Adipocyte (in vitro differentiated cells): ENCODE measurements at regions not wholly inside any gene's neighbourhood (a gene's known extent, or its start where the extent isn't known, plus 50 kb on each side); places are given as distances from the start of the nearest gene placed in this dataset.
"Not testable (repeated sequence)": the region's sequence is repeated elsewhere in the genome, so short reads cannot be mapped to it uniquely, and the experiment has no call there.

Experiments used
- DNase-seq: peaks from one replicate; pipeline ENCODE4 v3.0.0-alpha.2; 2015; ENCODE audit warnings: low read depth
- H3K27me3 ChIP-seq: replicated peaks from 2 replicates; pipeline ENCODE4 v1.7.0; 2013; ENCODE audit warnings: mild to moderate bottlenecking, low read length, moderate library complexity; ENCODE audit not compliant: control insufficient read depth, insufficient read depth
- H3K36me3 ChIP-seq: 2 replicates; pipeline ENCODE4 v1.7.0; 2013; ENCODE audit warnings: low read length, mild to moderate bottlenecking, moderate library complexity; ENCODE audit not compliant: control insufficient read depth, insufficient read depth, severe bottlenecking
- H3K4me1 ChIP-seq: 2 replicates; pipeline ENCODE4 v1.7.0; 2013; ENCODE audit warnings: mild to moderate bottlenecking, low read length, moderate library complexity; ENCODE audit not compliant: control insufficient read depth, insufficient read depth
- H3K4me3 ChIP-seq: 2 replicates; pipeline ENCODE4 v1.7.0; 2013; ENCODE audit warnings: mild to moderate bottlenecking, low read length, moderate library complexity
- H3K9ac ChIP-seq: 2 replicates; pipeline ENCODE4 v1.7.0; 2013; ENCODE audit warnings: mild to moderate bottlenecking, low read length, moderate library complexity
- H3K9me3 ChIP-seq: 2 replicates; pipeline ENCODE4 v1.7.0; 2013; ENCODE audit warnings: mild to moderate bottlenecking, low read length, moderate library complexity; ENCODE audit not compliant: control insufficient read depth

DNA sequence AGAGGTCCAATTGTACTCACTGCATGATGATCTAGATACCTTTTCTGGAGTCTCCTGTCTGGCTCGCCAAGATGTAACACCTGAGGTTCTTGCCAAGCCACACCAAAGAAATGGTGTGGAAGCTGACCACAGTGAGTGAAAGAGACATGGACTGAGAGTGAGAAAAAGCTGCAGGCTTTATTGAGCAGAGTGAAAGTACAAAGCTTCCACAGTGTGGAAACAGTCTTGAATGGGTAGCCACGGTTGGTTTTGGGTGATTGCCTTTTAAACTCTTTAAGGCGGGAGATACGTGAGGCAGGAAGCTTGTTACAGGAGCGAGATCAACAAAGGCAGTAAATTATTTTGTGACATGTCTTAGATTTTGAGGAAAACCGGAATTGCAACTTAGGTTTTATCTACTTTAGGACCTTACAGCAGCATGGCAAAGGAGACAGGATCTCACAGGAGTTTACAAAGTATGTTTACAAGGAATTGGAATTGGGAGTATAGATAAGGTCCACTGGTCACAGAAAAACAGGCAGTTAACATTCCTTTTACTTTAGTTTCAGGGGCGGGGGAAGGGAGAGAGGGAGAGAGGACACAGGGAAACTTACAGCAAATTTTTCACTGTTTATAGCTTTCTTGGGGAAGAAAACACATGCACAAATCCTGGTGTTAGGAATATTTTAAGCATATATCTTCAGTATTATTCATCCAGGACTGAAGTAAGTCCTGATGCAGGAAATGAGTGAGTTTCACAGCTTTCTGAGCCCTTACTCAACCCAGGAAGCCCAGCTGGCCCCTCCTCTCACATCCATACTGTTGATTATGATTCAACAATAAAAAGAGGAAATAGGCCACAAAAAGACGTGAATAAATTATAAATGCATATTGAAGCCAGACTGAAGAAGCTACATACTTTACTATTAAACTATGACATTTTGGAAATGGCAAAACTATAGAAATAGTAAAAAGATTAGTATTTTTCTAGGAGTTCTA is 257.6 kb upstream of the MBL2 start:
- H3K4me1 ChIP-seq, H3K4me3 ChIP-seq: not testable (repeated sequence)
- DNase-seq: peak; percentile 44

DNA sequence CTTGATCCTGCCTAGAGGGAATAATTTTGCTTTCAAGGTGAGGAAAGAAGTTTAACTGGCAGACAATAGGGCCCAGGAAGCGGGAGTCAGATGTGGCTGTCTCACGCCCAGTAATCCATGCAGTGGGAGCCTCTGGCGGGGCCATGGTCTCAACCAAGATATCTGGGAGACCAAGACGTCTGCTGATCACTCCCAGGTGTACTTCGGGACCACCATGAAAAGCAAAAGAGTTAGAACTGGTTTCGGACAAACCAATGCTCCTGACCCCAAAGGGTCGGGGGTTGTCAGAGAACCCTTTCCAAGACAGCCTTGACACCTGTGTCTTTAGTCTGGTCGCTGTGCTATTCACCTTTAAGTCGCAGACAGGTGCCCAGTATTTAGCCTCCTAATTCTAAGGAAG is 256.9 kb upstream of the MBL2 start:
- DNase-seq: no peak
- Histone ChIP-seq H3K4me1 (no peaks in the 10 kb centered on the region), H3K36me3 (no peaks in the 10 kb centered on the region), H3K27me3 (no peaks in the 10 kb centered on the region), H3K9me3 (no peaks in the 10 kb centered on the region), H3K9ac (no peak overlapping the region), H3K4me3 (no peak overlapping the region)

More for the DNA sequence above, 257.6 kb upstream of the MBL2 start:
- not testable (repeated sequence) for H3K9me3 ChIP-seq, H3K9ac ChIP-seq, H3K27me3 ChIP-seq, H3K36me3 ChIP-seq

DNA sequence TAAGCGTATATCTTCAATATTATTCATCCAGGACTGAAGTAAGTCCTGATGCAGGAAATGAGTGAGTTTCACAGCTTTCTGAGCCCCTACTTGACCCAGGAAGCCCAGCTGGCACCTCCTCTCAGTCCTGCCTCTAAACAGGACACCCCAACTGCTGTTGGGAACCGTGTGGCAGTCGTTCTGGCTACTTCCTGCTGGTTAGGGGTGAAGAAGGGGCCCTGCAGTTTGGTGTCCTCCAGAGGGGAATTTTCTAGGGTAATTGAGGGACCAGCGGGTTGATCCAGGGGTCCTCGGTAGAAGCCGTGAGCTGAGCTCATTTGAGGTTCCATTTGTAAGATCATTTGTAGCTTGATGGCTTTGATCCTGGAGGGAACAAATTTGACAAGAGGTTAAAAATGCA is 253.2 kb upstream of the MBL2 start:
- not testable (repeated sequence) for DNase-seq, H3K36me3 ChIP-seq, H3K4me1 ChIP-seq, H3K9ac ChIP-seq, H3K27me3 ChIP-seq, H3K9me3 ChIP-seq
- peak overlapping the region; percentile 78 for H3K4me3 ChIP-seq

DNA sequence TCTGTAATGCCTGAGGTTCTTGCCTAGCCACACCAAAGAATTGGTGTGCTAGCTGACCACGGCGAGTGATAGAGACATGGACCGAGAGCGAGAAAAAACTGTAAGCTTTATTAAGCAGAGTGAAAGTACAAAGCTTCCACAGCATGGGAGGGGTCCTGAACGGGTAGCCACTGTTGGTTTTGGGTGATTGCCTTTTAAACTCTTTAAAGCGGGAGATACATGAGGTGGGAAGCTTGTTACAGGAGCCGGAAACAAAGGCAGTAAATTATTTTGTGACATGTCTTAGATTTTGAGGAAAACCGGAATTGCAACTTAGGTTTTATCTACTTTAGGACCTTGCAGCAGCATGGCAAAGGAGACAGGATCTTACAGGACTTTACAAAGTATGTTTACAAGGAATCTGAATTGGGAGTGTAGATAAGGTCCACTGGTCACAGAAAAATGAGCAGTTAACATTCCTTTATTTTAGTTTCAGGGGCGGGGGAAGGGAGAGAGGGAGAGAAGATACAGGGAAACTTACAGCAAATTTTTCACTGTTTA is 252.7 kb upstream of the MBL2 start:
- H3K4me1 ChIP-seq: no peaks in the 10 kb centered on the region
- H3K4me3 ChIP-seq: peak overlapping the region; percentile 78
- H3K9ac ChIP-seq: peak overlapping the region; percentile 63
- H3K27me3 ChIP-seq: no peaks in the 10 kb centered on the region
- no peaks in the 10 kb centered on the region for H3K36me3 ChIP-seq
- peak; percentile 4 for DNase-seq
- no peaks in the 10 kb centered on the region for H3K9me3 ChIP-seq

DNA sequence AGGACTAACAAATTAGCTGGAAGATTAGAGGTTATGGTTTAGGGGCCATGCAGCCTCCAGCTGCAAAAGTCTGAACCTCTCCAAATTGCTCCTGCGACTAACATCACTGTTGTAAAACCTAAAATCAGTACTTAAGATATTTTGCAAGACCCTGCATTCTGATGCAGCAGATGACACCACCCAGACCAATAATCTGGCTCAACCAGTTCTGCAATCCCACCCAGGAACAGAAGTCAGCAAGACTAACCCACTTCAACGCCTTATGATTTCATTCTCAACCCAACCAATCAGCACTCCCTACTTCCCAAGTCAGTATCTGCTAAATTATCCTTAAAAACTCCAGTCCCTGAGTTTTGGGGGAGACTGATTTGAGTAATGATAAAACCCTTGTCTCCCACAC is 250.8 kb upstream of the MBL2 start:
- H3K4me3 ChIP-seq: no peak overlapping the region
- H3K36me3 ChIP-seq: no peaks in the 10 kb centered on the region
- H3K9ac ChIP-seq: no peak overlapping the region
- H3K9me3 ChIP-seq: no peaks in the 10 kb centered on the region
- H3K4me1 ChIP-seq: no peaks in the 10 kb centered on the region
- no peak for DNase-seq
- H3K27me3 ChIP-seq: no peaks in the 10 kb centered on the region

DNA sequence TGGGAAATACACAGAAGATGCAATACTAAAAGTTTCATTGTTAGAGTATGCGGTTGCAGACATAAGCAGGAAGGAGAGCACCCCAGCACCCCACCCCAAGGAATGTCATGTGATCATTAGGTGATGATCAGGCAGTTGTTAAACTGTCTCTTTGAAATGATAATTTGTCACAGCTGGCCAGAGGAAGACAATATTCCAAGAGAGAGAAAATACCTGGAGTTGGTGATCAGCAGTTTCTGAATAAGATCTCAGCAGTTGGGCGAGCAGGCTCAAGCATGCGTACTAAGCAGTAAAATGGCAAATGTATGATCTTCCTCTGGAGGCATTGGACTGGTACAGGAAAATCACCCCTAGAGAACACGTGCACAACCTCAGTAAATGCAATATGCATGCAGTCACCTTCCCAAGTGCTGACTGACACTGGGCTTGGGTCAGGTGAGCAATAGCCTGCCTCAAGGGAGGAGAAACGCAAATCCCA is 250.1 kb upstream of the MBL2 start:
- Histone ChIP-seq H3K27me3 (no peaks in the 10 kb centered on the region), H3K9ac (no peak overlapping the region), H3K36me3 (no peaks in the 10 kb centered on the region), H3K4me1 (no peaks in the 10 kb centered on the region), H3K9me3 (no peaks in the 10 kb centered on the region), H3K4me3 (no peak overlapping the region)
- DNase-seq: no peak

DNA sequence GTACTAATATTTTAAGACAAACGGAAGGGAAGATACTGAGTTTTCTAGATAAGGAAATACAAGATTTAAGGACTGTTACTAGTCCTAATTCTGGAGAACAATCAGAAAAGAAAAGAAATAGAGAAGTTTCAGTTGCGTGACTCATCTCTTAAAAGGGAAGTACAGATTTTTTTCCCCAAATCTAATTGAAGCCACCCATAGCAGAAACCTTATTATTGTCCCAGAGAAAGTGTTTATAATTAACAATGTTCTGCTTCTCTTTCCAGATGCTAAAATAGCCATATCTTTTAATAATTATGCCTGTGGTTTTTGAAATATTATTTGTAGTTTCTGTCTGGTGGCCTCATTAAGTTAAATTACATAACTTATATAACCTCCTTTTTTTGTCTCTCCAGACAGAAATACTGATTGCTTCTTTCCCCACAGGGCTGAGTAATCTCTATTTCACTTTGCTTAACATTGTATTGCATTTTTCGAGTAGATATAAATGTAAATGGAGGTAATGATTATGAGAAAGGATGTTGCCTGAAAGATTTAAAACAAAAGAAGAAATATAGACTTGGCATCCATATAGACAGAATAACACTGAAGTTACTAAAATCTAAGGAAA is 240.7 kb upstream of the MBL2 start:
- Histone ChIP-seq H3K36me3 (no peaks in the 10 kb centered on the region), H3K4me3 (no peak overlapping the region), H3K27me3 (no peaks in the 10 kb centered on the region), H3K4me1 (no peaks in the 10 kb centered on the region), H3K9me3 (no peaks in the 10 kb centered on the region), H3K9ac (no peak overlapping the region)
- no peak for DNase-seq

DNA sequence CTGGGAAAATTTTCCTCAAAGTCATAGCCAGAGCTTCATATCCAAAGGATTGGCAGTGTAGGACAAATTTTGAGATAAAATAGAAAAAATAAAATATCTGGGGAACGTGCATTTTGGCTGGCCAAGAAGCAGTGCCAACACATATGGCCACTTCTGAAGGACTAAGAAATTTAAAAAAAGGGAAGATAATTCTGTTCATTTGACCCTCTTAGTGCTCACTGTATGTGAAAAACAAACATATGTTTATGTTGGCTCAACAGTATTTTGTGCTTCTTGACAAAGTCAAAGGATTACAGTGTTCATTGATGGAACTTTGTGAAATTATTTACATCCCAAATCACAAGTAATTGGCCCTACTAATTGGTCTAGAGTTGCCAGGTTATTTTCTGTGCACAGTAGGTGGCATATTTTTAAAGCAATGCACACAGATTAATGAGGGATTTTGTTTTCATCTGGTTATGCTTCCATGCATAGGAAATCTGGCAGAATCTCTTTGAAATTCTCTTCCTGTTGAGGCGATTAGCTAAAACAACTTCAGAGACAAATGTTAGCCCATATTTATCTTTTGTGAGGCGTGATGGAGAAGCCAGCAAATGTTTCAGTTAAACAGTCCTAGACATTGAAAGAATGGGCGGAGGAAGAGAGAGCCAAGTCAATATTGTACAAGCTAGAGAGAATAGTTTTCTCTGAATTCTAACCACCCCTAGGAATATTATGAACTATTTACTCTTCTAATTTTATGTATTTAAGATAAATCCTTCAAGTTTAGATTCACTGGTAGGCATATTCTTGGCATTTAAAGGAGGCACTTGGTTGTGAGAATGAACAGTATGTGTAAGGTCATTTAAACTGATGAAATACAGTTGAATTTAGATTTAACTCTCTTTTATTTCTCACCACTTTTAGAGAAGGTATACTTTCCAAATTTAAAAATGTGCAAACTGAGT is 237.7 kb upstream of the MBL2 start:
- no peak for DNase-seq
- H3K9ac ChIP-seq: no peak overlapping the region
- H3K9me3 ChIP-seq: no peaks in the 10 kb centered on the region
- no peaks in the 10 kb centered on the region for H3K36me3 ChIP-seq
- no peak overlapping the region for H3K4me3 ChIP-seq
- H3K27me3 ChIP-seq: no peaks in the 10 kb centered on the region
- no peaks in the 10 kb centered on the region for H3K4me1 ChIP-seq

DNA sequence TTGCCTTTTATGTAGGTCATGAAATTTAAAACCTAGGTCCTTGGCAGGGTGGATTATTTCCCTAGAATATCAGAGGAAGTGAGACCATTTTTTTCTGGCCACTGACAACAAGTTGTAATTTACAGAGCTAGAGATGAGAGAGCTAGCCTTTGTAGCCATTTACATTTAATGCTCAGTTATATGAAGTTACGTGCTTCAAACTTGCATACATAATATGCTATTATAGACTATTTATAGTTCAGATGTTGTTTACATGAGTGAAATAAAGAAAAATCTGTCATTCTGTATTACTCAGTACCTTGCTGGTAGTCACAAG is 234.9 kb upstream of the MBL2 start:
- no peaks in the 10 kb centered on the region for H3K9me3 ChIP-seq
- H3K36me3 ChIP-seq: no peaks in the 10 kb centered on the region
- no peak overlapping the region for H3K4me3 ChIP-seq
- no peak for DNase-seq
- H3K27me3 ChIP-seq: no peaks in the 10 kb centered on the region
- no peak overlapping the region for H3K9ac ChIP-seq
- H3K4me1 ChIP-seq: no peaks in the 10 kb centered on the region

DNA sequence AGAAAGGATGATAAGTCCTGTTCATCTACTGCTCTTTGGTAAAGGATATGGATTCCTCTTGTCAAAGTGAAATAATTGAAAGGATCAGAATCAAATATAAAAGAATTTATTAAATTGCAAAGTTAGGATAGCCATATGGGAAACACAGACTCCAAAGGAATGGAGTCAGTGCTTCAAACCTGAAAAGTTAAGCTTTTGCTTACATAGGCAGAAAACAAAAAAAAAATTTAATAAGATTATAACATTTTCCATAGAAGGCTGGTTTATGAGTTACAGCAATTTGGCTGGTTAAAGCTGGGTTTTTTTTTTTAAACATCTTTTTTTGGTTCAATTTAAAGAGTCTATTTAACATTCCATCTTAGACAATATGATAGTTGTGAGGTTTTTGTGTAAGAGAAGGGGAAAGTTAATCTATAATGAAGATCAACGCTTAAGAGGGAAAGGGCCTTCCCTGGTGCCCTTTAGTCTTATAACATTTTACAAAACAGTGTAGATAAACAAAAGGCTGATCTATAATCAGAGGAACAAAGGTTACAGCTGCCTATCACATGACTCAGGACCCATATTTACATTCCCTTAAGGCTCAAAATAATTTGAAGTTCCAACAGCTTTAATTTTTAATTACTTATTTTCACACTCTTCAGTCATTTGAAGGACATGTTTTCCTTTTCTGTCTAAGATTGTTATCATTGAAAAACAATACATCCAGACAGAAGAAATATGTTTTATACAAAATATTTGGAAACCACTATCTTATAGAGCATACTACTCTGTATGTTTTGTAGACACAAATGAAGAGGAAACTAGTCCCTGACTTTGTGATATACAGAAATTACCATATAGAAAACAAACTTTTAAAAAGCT is 234.3 kb upstream of the MBL2 start:
- Histone ChIP-seq H3K4me1 (no peaks in the 10 kb centered on the region), H3K4me3 (no peak overlapping the region), H3K36me3 (no peaks in the 10 kb centered on the region), H3K27me3 (no peaks in the 10 kb centered on the region), H3K9ac (no peak overlapping the region), H3K9me3 (no peaks in the 10 kb centered on the region)
- DNase-seq: no peak
